ENCODE measurements at regions not wholly inside any gene's neighbourhood (a gene's known extent, or its start where the extent isn't known, plus 50 kb on each side); places are given as distances from the start of the nearest gene placed in this dataset.
"Not testable (repeated sequence)": the region's sequence is repeated elsewhere in the genome, so short reads cannot be mapped to it uniquely, and the experiment has no call there.

- DNase-seq, result no peak
Observed at GRCh38 chr15:69660658-69661405, 208.2 kb downstream of the RPLP1 start.

GRCh38 chr15:69661446-69661845, 208.8 kb downstream of the RPLP1 start:
- no peak for DNase-seq

GRCh38 chr15:69661871-69662644, 209.4 kb downstream of the RPLP1 start:
- DNase-seq, result no peak

- DNase-seq, result no peak
Observed at GRCh38 chr15:69662645-69663000, 210.0 kb downstream of the RPLP1 start.

GRCh38 chr15:69663441-69663840, 210.8 kb downstream of the RPLP1 start:
- no peak for DNase-seq

GRCh38 chr15:69663982-69664381, 211.4 kb downstream of the RPLP1 start:
- no peak for DNase-seq

GRCh38 chr15:69664572-69665571, 212.3 kb downstream of the RPLP1 start:
- no peak for DNase-seq

- DNase-seq, result no peak
Observed at GRCh38 chr15:69665641-69666111, 213.1 kb downstream of the RPLP1 start.

GRCh38 chr15:69666441-69666882, 213.8 kb downstream of the RPLP1 start:
- peak in 1 of 2 donors; percentile 57 for DNase-seq

- peak; percentile 18 to 50 for DNase-seq
Observed at GRCh38 chr15:69666921-69667811, 214.5 kb downstream of the RPLP1 start.

GRCh38 chr15:69668039-69668705, 215.6 kb downstream of the RPLP1 start:
- DNase-seq, result peak in 1 of 2 donors; percentile 24

GRCh38 chr15:69668963-69669362, 216.3 kb downstream of the RPLP1 start:
- peak; percentile 52 to 60 for DNase-seq

GRCh38 chr15:69669446-69669845, 216.8 kb downstream of the RPLP1 start:
- no peak for DNase-seq

GRCh38 chr15:69673291-69673881, 220.8 kb downstream of the RPLP1 start:
- DNase-seq, result no peak

- DNase-seq, result no peak
Observed at GRCh38 chr15:69675731-69676130, 223.1 kb downstream of the RPLP1 start.

GRCh38 chr15:69677403-69677802, 224.8 kb downstream of the RPLP1 start:
- DNase-seq, result no peak

GRCh38 chr15:69679623-69680228, 227.1 kb downstream of the RPLP1 start:
- DNase-seq, result peak in 1 of 2 donors; percentile 16

- not testable (repeated sequence) for DNase-seq
Observed at GRCh38 chr15:69684823-69685222, 232.2 kb downstream of the RPLP1 start.

GRCh38 chr15:69685512-69686452, 233.2 kb downstream of the RPLP1 start:
- DNase-seq, result no peak

Measured in CD4-positive, alpha-beta T cell treated with Interleukin-1 beta for 1 hour (primary cell).